Tibial nerve (tissue), 4 donors: ENCODE measurements at regions not wholly inside any gene's neighbourhood (a gene's known extent, or its start where the extent isn't known, plus 50 kb on each side); places are given as distances from the start of the nearest gene placed in this dataset.

Source experiments
- EP300 ChIP-seq, 2 donors: sonication (generic); formaldehyde crosslinking; IDR thresholded peaks; one replicate each; pipeline ENCODE4 v1.6.1; 2017; ENCODE audit warnings: antibody characterized with exemption in 2 of 2, mild to moderate bottlenecking in 1 of 2
- POLR2A ChIP-seq, 2 donors: fragments of 450-650 bp; IDR thresholded peaks; one replicate each; pipeline ENCODE4 v1.6.1; 2017; ENCODE audit warnings: antibody characterized with exemption in 2 of 2, mild to moderate bottlenecking in 2 of 2, moderate library complexity in 2 of 2
- TF ChIP-seq, protein P1 (sequence below), 5 experiments: fragments of 200-600 bp in 3 of 5; fragments of 450-650 bp in 2 of 5; sonication (generic) in 3 of 5; IDR thresholded peaks; one replicate each; pipeline ENCODE4 v1.5.1; 2016 to 2019; ENCODE audit warnings: antibody characterized with exemption in 5 of 5, mild to moderate bottlenecking in 3 of 5, moderate library complexity in 2 of 5

DNA sequence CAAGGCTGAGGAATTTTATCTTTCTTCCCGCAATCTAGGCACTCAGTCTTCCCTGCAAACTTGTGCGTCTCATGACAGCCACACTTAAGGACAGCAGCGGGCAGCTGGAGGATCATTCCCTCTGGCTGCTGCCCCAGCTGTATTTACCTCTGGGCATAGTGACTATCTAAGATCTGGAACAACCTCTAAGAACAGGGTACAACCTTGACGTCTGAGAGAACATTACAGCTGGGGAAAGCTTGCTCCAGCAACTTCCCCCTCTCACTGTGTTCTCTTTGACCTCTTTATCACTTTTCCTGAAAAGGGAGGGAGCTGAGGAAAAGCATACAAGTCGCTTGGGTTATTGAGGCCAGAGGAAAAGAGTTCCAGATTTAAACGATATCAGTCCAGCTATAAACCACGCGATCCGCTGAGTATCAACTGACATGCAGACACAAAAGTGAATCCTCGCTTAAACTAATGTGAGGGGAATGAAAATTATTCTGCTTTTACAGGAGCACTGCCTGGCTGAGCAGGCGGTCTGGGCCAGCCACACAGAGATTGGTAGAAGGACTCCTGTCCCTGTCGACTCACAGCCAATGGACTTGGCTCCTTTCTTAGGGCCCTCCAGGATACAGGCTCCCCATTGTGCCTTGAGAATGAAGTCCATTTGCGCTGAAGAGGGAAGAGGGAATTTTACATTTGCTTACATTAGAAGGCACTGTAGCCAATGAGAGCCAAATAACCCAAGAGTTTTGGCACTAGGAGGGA lies 153.3 kb downstream of the QRSL1 start:
- TF ChIP-seq, protein P1, sequence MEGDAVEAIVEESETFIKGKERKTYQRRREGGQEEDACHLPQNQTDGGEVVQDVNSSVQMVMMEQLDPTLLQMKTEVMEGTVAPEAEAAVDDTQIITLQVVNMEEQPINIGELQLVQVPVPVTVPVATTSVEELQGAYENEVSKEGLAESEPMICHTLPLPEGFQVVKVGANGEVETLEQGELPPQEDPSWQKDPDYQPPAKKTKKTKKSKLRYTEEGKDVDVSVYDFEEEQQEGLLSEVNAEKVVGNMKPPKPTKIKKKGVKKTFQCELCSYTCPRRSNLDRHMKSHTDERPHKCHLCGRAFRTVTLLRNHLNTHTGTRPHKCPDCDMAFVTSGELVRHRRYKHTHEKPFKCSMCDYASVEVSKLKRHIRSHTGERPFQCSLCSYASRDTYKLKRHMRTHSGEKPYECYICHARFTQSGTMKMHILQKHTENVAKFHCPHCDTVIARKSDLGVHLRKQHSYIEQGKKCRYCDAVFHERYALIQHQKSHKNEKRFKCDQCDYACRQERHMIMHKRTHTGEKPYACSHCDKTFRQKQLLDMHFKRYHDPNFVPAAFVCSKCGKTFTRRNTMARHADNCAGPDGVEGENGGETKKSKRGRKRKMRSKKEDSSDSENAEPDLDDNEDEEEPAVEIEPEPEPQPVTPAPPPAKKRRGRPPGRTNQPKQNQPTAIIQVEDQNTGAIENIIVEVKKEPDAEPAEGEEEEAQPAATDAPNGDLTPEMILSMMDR (IDR thresholded peaks at IDR 0.05): no peak
- no peak for TF ChIP-seq POLR2A (IDR thresholded peaks at IDR 0.05)
- TF ChIP-seq EP300 (IDR thresholded peaks at IDR 0.05): no peak
